ENCODE measurements at regions not wholly inside any gene's neighbourhood (a gene's known extent, or its start where the extent isn't known, plus 50 kb on each side); places are given as distances from the start of the nearest gene placed in this dataset.

- H3K4me1 Mint-ChIP-seq (ENCODE audit: low read depth): no peaks in the 10 kb centered on the region
Observed at GRCh38 chr1:189141056-189141455, 1336.6 kb downstream of the BRINP3 start.

GRCh38 chr1:189149547-189150375 is 1327.9 kb downstream of the BRINP3 start:
- no peaks in the 10 kb centered on the region for H3K27me3 Mint-ChIP-seq
- DNase-seq (ENCODE audit: low spot score, unreplicated experiment): no peak
- H3K4me1 Mint-ChIP-seq (ENCODE audit: low read depth): no peaks in the 10 kb centered on the region
- no peak overlapping the region for H3K27ac Mint-ChIP-seq
- no peaks in the 10 kb centered on the region for H3K9me3 Mint-ChIP-seq (ENCODE audit: low read depth)
- H3K36me3 Mint-ChIP-seq (ENCODE audit: insufficient read depth): no peaks in the 10 kb centered on the region
- TF ChIP-seq CTCF (IDR thresholded peaks at IDR 0.05; ENCODE audit: unreplicated experiment): peak; percentile 32
- peak overlapping the region; percentile 71 for H3K4me3 Mint-ChIP-seq (ENCODE audit: low read depth)

More at GRCh38 chr1:189141056-189141455, 1336.6 kb downstream of the BRINP3 start:
- no peak for TF ChIP-seq CTCF (IDR thresholded peaks at IDR 0.05; ENCODE audit: unreplicated experiment)
- no peaks in the 10 kb centered on the region for H3K9me3 Mint-ChIP-seq (ENCODE audit: low read depth)
- H3K4me3 Mint-ChIP-seq (ENCODE audit: low read depth): no peak overlapping the region
- no peaks in the 10 kb centered on the region for H3K36me3 Mint-ChIP-seq (ENCODE audit: insufficient read depth)
- no peaks in the 10 kb centered on the region for H3K27me3 Mint-ChIP-seq
- no peak for DNase-seq (ENCODE audit: low spot score, unreplicated experiment)
- no peak overlapping the region for H3K27ac Mint-ChIP-seq

- H3K4me3 Mint-ChIP-seq (ENCODE audit: low read depth): peak overlapping the region; percentile 21
Observed at GRCh38 chr1:189150624-189151023, 1327.0 kb downstream of the BRINP3 start.

GRCh38 chr1:189151361-189151760 is 1326.3 kb downstream of the BRINP3 start:
- H3K4me3 Mint-ChIP-seq (ENCODE audit: low read depth): no peak overlapping the region
- H3K4me1 Mint-ChIP-seq (ENCODE audit: low read depth): no peaks in the 10 kb centered on the region
- no peaks in the 10 kb centered on the region for H3K36me3 Mint-ChIP-seq (ENCODE audit: insufficient read depth)
- DNase-seq (ENCODE audit: low spot score, unreplicated experiment): no peak
- H3K27me3 Mint-ChIP-seq: no peaks in the 10 kb centered on the region
- H3K27ac Mint-ChIP-seq: no peak overlapping the region
- TF ChIP-seq CTCF (IDR thresholded peaks at IDR 0.05; ENCODE audit: unreplicated experiment): no peak
- no peaks in the 10 kb centered on the region for H3K9me3 Mint-ChIP-seq (ENCODE audit: low read depth)

More at GRCh38 chr1:189150624-189151023, 1327.0 kb downstream of the BRINP3 start:
- no peak for TF ChIP-seq CTCF (IDR thresholded peaks at IDR 0.05; ENCODE audit: unreplicated experiment)
- no peak for DNase-seq (ENCODE audit: low spot score, unreplicated experiment)
- Mint-ChIP-seq H3K27me3 (no peaks in the 10 kb centered on the region), H3K27ac (no peak overlapping the region), H3K9me3 (ENCODE audit: low read depth) (no peaks in the 10 kb centered on the region), H3K36me3 (ENCODE audit: insufficient read depth) (no peaks in the 10 kb centered on the region), H3K4me1 (ENCODE audit: low read depth) (no peaks in the 10 kb centered on the region)

GRCh38 chr1:189152685-189153084 is 1325.0 kb downstream of the BRINP3 start:
- TF ChIP-seq CTCF (IDR thresholded peaks at IDR 0.05; ENCODE audit: unreplicated experiment): no peak
- H3K36me3 Mint-ChIP-seq (ENCODE audit: insufficient read depth): no peaks in the 10 kb centered on the region
- no peak for DNase-seq (ENCODE audit: low spot score, unreplicated experiment)
- H3K4me3 Mint-ChIP-seq (ENCODE audit: low read depth): no peak overlapping the region
- no peaks in the 10 kb centered on the region for H3K27me3 Mint-ChIP-seq
- H3K27ac Mint-ChIP-seq: no peak overlapping the region
- no peaks in the 10 kb centered on the region for H3K9me3 Mint-ChIP-seq (ENCODE audit: low read depth)
- H3K4me1 Mint-ChIP-seq (ENCODE audit: low read depth): no peaks in the 10 kb centered on the region

Data from progenitor cell of endocrine pancreas (in vitro differentiated cells).